Panc1 (cell line): ENCODE measurements at regions not wholly inside any gene's neighbourhood (a gene's known extent, or its start where the extent isn't known, plus 50 kb on each side); places are given as distances from the start of the nearest gene placed in this dataset.

ENCODE experiments used
- ATAC-seq: fragments of 200-7000 bp; cut with Tn5 transposase; 2 replicates; pipeline ENCODE4 v1.9.1; 2020; ENCODE audit warnings: mild to moderate bottlenecking, moderate library complexity
- BruUV-seq: library from RNA; stranded (reverse); fragments of 400-500 nt; replicated peaks from 2 replicates; lab custom pipeline; 2021; lab: Mats Ljungman, UMichigan
- CTCF ChIA-PET: fragments of 300-600 bp; sonication (Branson Sonifier 250); formaldehyde crosslinking; loops from one replicate; lab custom pipeline; 2022; ENCODE audit warnings: antibody characterized with exemption; lab: Charles Lee
- POLR2A ChIA-PET: fragments of 300-600 bp; sonication (Branson Sonifier 250); formaldehyde crosslinking; loops from one replicate; lab custom pipeline; 2022; ENCODE audit warnings: antibody characterized with exemption; lab: Charles Lee
- DNase-seq: peaks from one replicate; pipeline ENCODE4 v3.0.0-alpha.2; 2010; ENCODE audit warnings: low read depth, low spot score
- H3K27ac ChIP-seq: 2 replicates; pipeline ENCODE4 v1.5.1; 2011; ENCODE audit warnings: mild to moderate bottlenecking, low read length, inconsistent platforms
- H3K27me3 ChIP-seq: fragments of 200-500 bp; sonication (Bioruptor generic); 2 replicates; pipeline ENCODE4 v1.6.0; 2014; ENCODE audit warnings: low read length, inconsistent platforms; ENCODE audit not compliant: control insufficient read depth, insufficient read depth
- H3K36me3 ChIP-seq: fragments of 200-500 bp; sonication (Bioruptor generic); 2 replicates; pipeline ENCODE4 v1.5.1; 2014; ENCODE audit warnings: inconsistent platforms, mild to moderate bottlenecking, low read length, moderate library complexity; ENCODE audit not compliant: control insufficient read depth, insufficient read depth
- H3K4me1 ChIP-seq: 2 replicates; pipeline ENCODE4 v1.5.1; 2011; ENCODE audit warnings: inconsistent platforms, mild to moderate bottlenecking, low read length, moderate library complexity; ENCODE audit not compliant: control insufficient read depth, insufficient read depth
- H3K4me3 ChIP-seq, 2 experiments: 2 replicates each; pipeline ENCODE4 v1.5.1; 2011 to 2012; ENCODE audit warnings: low read depth in 2 of 2, low read length in 2 of 2, mild to moderate bottlenecking in 2 of 2, inconsistent platforms in 1 of 2, moderate library complexity in 1 of 2
- H3K9me3 ChIP-seq: fragments of 200-500 bp; sonication (Bioruptor generic); 2 replicates; pipeline ENCODE4 v1.5.1; 2014; ENCODE audit warnings: low read depth, mild to moderate bottlenecking, inconsistent platforms, low read length, moderate library complexity; ENCODE audit not compliant: control insufficient read depth, insufficient read depth
- CTCF ChIP-seq: fragments of 450-650 bp; IDR thresholded peaks from 2 replicates; pipeline ENCODE4 v1.5.1; 2017; ENCODE audit warnings: mild to moderate bottlenecking
- POLR2AphosphoS5 ChIP-seq: IDR thresholded peaks from 2 replicates; pipeline ENCODE4 v1.6.1; 2012; ENCODE audit warnings: mild to moderate bottlenecking, low read depth, low read length, moderate library complexity
- REST ChIP-seq, 2 experiments: IDR thresholded peaks; 2 replicates each; pipeline ENCODE4 v1.6.1; 2011 to 2012; ENCODE audit warnings: low read depth in 2 of 2, control low read depth in 1 of 2, low read length in 1 of 2, mild to moderate bottlenecking in 1 of 2, moderate library complexity in 1 of 2; ENCODE audit not compliant: insufficient read depth in 1 of 2
- SIN3A ChIP-seq: IDR thresholded peaks from 2 replicates; pipeline ENCODE4 v1.6.1; 2012; ENCODE audit warnings: low read depth, mild to moderate bottlenecking, low read length, moderate library complexity, borderline replicate concordance; ENCODE audit not compliant: insufficient read depth
- TCF7L2 ChIP-seq: IDR thresholded peaks from 2 replicates; pipeline ENCODE4 v1.6.1; 2011; ENCODE audit warnings: mild to moderate bottlenecking, low read depth, low read length, inconsistent platforms
- in situ Hi-C: cut with HindIII; loops from 2 replicates; pipeline ENCODE4 v1.10.0; 2016; ENCODE audit warnings: low sequenced_read_pairs, low pct_unique_long_range_greater_than_20kb
- intact Hi-C: fragments of 100-400 bp; cut with micrococcal nuclease; formaldehyde crosslinking; loops from one replicate; pipeline ENCODE4 v1.10.0; 2022; ENCODE audit not compliant: unreplicated experiment

GRCh38 chr13:80787604-80788003 is 446.7 kb upstream of the SPRY2 start:
- in situ Hi-C loops: no loop called here

GRCh38 chr13:80783926-80784565 is 443.1 kb upstream of the SPRY2 start:
- ChIA-PET CTCF (no interaction called here), POLR2A (no interaction called here)
- H3K27me3 ChIP-seq: no peaks in the 10 kb centered on the region
- TF ChIP-seq SIN3A (no peak), TCF7L2 (no peak), REST (IDR thresholded peaks at IDR 0.05; ENCODE audit: insufficient read depth in 1 of 2, low read depth in 2 of 2, low read length in 1 of 2) (no peak), POLR2AphosphoS5 (no peak), CTCF (no peak)
- in situ Hi-C loops (no loop called here), intact Hi-C loops (no loop called here)
- no peak overlapping the region for H3K4me3 ChIP-seq
- H3K9me3 ChIP-seq: no peaks in the 10 kb centered on the region
- no peak overlapping the region for H3K27ac ChIP-seq
- BruUV-seq: no TSS peak
- no peak for ATAC-seq
- H3K36me3 ChIP-seq: no peaks in the 10 kb centered on the region
- no peaks in the 10 kb centered on the region for H3K4me1 ChIP-seq
- no peak for DNase-seq

More at GRCh38 chr13:80787604-80788003, 446.7 kb upstream of the SPRY2 start:
- ChIA-PET CTCF (no interaction called here), POLR2A (no interaction called here)
- BruUV-seq: no TSS peak
- H3K4me3 ChIP-seq: no peak overlapping the region
- H3K27ac ChIP-seq: no peak overlapping the region
- no peaks in the 10 kb centered on the region for H3K27me3 ChIP-seq
- H3K4me1 ChIP-seq: no peaks in the 10 kb centered on the region
- no peak for ATAC-seq
- no peaks in the 10 kb centered on the region for H3K9me3 ChIP-seq
- intact Hi-C loops: no loop called here
- DNase-seq: no peak
- TF ChIP-seq POLR2AphosphoS5 (no peak), SIN3A (no peak), TCF7L2 (no peak), CTCF (no peak), REST (IDR thresholded peaks at IDR 0.05; ENCODE audit: insufficient read depth in 1 of 2, low read depth in 2 of 2, low read length in 1 of 2) (no peak)
- no peaks in the 10 kb centered on the region for H3K36me3 ChIP-seq
